GM19240 (cell line): ENCODE measurements at regions not wholly inside any gene's neighbourhood (a gene's known extent, or its start where the extent isn't known, plus 50 kb on each side); places are given as distances from the start of the nearest gene placed in this dataset.

Experiments used
- DNase-seq: peaks from one replicate; pipeline ENCODE4 v3.0.0; 2011; ENCODE audit warnings: low spot score; ENCODE audit not compliant: insufficient read length

- no peak for DNase-seq
Measured at GRCh38 chr2:129710670-129711495, 268.6 kb upstream of the RAB6C start.

- no peak for DNase-seq
Measured at GRCh38 chr2:129711816-129712675, 267.4 kb upstream of the RAB6C start.

GRCh38 chr2:129712676-129712985 is 266.8 kb upstream of the RAB6C start:
- no peak for DNase-seq

- DNase-seq: no peak
Measured at GRCh38 chr2:129713337-129713736, 266.1 kb upstream of the RAB6C start.

GRCh38 chr2:129716781-129717559 is 262.5 kb upstream of the RAB6C start:
- no peak for DNase-seq

GRCh38 chr2:129717560-129718130 is 261.8 kb upstream of the RAB6C start:
- no peak for DNase-seq

- no peak for DNase-seq
Measured at GRCh38 chr2:129719335-129719734, 260.1 kb upstream of the RAB6C start.

- DNase-seq: no peak
Measured at GRCh38 chr2:129720360-129720759, 259.1 kb upstream of the RAB6C start.

GRCh38 chr2:129720761-129721160 is 258.7 kb upstream of the RAB6C start:
- no peak for DNase-seq

GRCh38 chr2:129721236-129721635 is 258.2 kb upstream of the RAB6C start:
- no peak for DNase-seq

GRCh38 chr2:129721846-129722245 is 257.6 kb upstream of the RAB6C start:
- DNase-seq: no peak

GRCh38 chr2:129722306-129723019 is 257.0 kb upstream of the RAB6C start:
- DNase-seq: no peak

GRCh38 chr2:129723277-129724020 is 256.0 kb upstream of the RAB6C start:
- DNase-seq: no peak

GRCh38 chr2:129724021-129724757 is 255.3 kb upstream of the RAB6C start:
- DNase-seq: no peak

- DNase-seq: no peak
Measured at GRCh38 chr2:129726216-129726615, 253.2 kb upstream of the RAB6C start.

- DNase-seq: no peak
Measured at GRCh38 chr2:129727286-129727685, 252.2 kb upstream of the RAB6C start.

GRCh38 chr2:129728035-129728972 is 251.2 kb upstream of the RAB6C start:
- DNase-seq: no peak

GRCh38 chr2:129729011-129729410 is 250.5 kb upstream of the RAB6C start:
- DNase-seq: no peak
